GM12873 (cell line): ENCODE measurements at regions not wholly inside any gene's neighbourhood (a gene's known extent, or its start where the extent isn't known, plus 50 kb on each side); places are given as distances from the start of the nearest gene placed in this dataset.

ENCODE experiments used
- CTCF ChIP-seq: IDR thresholded peaks from 2 replicates; pipeline ENCODE4 v1.5.1; 2012; ENCODE audit warnings: low read depth, mild to moderate bottlenecking, moderate library complexity, low read length, control low read depth; ENCODE audit not compliant: insufficient read depth; ENCODE audit errors: missing control alignments

DNA sequence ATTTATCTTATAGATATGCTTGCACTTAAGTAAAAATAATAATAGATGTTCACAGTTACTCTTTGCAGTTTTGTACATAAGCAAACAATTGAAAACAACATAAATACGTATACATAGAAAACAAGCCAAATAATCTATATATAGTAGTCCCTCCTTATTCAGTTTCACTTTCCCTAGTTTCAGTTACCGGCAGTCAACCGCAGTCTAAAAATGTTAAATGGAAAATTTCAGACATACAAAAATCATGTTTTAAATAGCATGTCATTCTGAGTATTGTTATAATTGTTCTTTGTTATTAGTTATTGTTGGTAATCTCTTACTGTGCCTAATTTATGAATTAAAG is 262.0 kb downstream of the CGGBP1 start:
- no peak for TF ChIP-seq CTCF

- no peak for TF ChIP-seq CTCF
Observed at GRCh38 chr3:87796137-87796842, 262.5 kb downstream of the CGGBP1 start.

- TF ChIP-seq CTCF: no peak
Observed at GRCh38 chr3:87795701-87796100, 263.1 kb downstream of the CGGBP1 start.

DNA sequence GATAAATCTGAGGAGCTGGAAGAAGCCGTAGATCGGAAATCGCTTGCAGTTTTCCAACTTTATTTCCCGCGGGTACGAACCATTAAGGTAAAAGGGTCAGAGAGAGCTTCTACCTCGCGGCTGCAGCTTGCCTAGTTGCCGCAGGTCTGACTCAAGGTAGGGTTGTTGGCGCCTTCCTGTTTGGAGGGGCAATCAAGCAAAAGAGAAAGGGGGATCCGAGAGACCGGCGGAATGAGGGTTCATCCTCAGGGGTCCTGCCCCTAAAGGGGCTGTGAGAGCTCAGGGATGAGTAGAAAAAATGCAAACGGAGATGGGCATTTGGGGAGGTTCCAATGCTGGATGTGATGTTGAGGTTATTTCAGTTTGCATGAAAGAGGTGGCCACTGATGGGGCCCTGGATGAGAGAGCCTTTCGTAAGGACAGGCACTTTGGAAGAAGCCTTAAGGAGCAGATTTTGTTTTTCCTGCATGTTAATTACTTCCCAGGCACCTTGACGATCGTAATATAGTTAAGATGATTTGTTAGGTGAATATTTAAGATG is 265.4 kb downstream of the CGGBP1 start:
- TF ChIP-seq CTCF: no peak

GRCh38 chr3:87792534-87793336 is 266.1 kb downstream of the CGGBP1 start, which contains the start of gene HTR1F:
HTR1F (plus strand) TSS chr3:87792706.
- no peak for TF ChIP-seq CTCF

DNA sequence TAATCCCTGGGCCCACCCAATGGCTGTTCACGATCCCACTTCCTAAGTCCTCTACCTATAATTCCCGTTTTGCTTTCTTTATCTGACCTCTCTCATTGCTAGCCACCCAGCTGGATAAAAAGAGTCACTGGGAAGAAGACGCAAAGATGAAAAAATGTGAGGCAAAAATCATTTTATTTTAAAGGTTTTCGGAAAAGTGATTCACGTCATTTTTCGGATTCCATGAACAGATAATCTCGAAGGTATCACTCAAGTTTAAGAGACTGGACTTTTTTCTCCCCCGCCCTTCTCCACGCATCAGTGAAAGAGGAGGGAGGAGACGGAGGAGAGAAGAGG is 266.6 kb downstream of the CGGBP1 start:
- no peak for TF ChIP-seq CTCF

GRCh38 chr3:87791248-87792027 is 267.4 kb downstream of the CGGBP1 start:
- no peak for TF ChIP-seq CTCF
